GM10248 (cell line): ENCODE measurements at regions not wholly inside any gene's neighbourhood (a gene's known extent, or its start where the extent isn't known, plus 50 kb on each side); places are given as distances from the start of the nearest gene placed in this dataset.

Source experiments
- CTCF ChIA-PET: fragments of 300-600 bp; sonication (Branson Sonifier 250); formaldehyde crosslinking; extraction: SDS; loops from one replicate; lab custom pipeline; 2021; ENCODE audit warnings: antibody characterized with exemption; lab: Yijun Ruan, JAX
- POLR2A ChIA-PET: fragments of 350-650 bp; sonication (Branson Sonifier 250); formaldehyde crosslinking; extraction: SDS; loops from one replicate; lab custom pipeline; 2020; ENCODE audit warnings: antibody characterized with exemption; lab: Yijun Ruan, JAX
- DNase-seq: peaks from one replicate; pipeline ENCODE4 v3.0.0; 2012; ENCODE audit errors: extremely low spot score
- CTCF ChIP-seq: IDR thresholded peaks from 2 replicates; pipeline ENCODE4 v1.5.1; 2012; ENCODE audit warnings: mild to moderate bottlenecking, low read depth; ENCODE audit errors: extremely low read depth, missing control alignments, control extremely low read depth

- POLR2A ChIA-PET, result no interaction called here
- no peak for DNase-seq
- TF ChIP-seq CTCF, result no peak
- CTCF ChIA-PET, result interaction anchor here (2.5 kb wide), 1 partner anchor 16 kb away, joined by 8 read pairs; no protein-coding TSS in a partner anchor
Observed at GRCh38 chr12:78550831-78551230, 313.7 kb upstream of the SYT1 start.

GRCh38 chr12:78555802-78556201 lies 308.8 kb upstream of the SYT1 start:
- TF ChIP-seq CTCF, result no peak
- ChIA-PET POLR2A (no interaction called here), CTCF (interaction anchor here (1.2 kb wide), 1 partner anchor 10 kb away, joined by 4 read pairs; no protein-coding TSS in a partner anchor)
- DNase-seq, result no peak

GRCh38 chr12:78556651-78557050 lies 307.9 kb upstream of the SYT1 start:
- DNase-seq, result no peak
- TF ChIP-seq CTCF, result no peak
- ChIA-PET CTCF (no interaction called here), POLR2A (no interaction called here)

- no peak for TF ChIP-seq CTCF
- no peak for DNase-seq
- ChIA-PET POLR2A (no interaction called here), CTCF (interaction anchor here (1.3 to 2.8 kb wide), 5 partner anchors 9 to 31 kb away, joined by 3 to 10 read pairs (median 3); no protein-coding TSS in a partner anchor)
Observed at GRCh38 chr12:78559416-78559815, 305.2 kb upstream of the SYT1 start.

GRCh38 chr12:78559886-78560285 lies 304.7 kb upstream of the SYT1 start:
- no peak for TF ChIP-seq CTCF
- DNase-seq, result no peak
- CTCF ChIA-PET, result interaction anchor here (1.4 to 2.8 kb wide), 2 partner anchors 9 to 14 kb away, joined by 3 to 10 read pairs; no protein-coding TSS in a partner anchor
- POLR2A ChIA-PET, result no interaction called here

GRCh38 chr12:78560633-78561032 lies 303.9 kb upstream of the SYT1 start:
- POLR2A ChIA-PET, result no interaction called here
- no peak for DNase-seq
- TF ChIP-seq CTCF, result no peak
- CTCF ChIA-PET, result interaction anchor here (2.8 kb wide), 1 partner anchor 8 kb away, joined by 10 read pairs; no protein-coding TSS in a partner anchor
